Vagina (tissue), 2 donors: ENCODE measurements at regions not wholly inside any gene's neighbourhood (a gene's known extent, or its start where the extent isn't known, plus 50 kb on each side); places are given as distances from the start of the nearest gene placed in this dataset.
"Not testable (repeated sequence)": the region's sequence is repeated elsewhere in the genome, so short reads cannot be mapped to it uniquely, and the experiment has no call there.

Experiments
- DNase-seq, 2 donors: peaks; one replicate each; pipeline ENCODE4 v3.0.0-alpha.2; 2017; ENCODE audit errors: extremely low spot score in 2 of 2
- H3K27ac ChIP-seq: fragments of 200-600 bp; sonication (generic); one replicate; pipeline ENCODE4 v1.5.1; 2019
- H3K27me3 ChIP-seq: fragments of 200-600 bp; sonication (generic); one replicate; pipeline ENCODE4 v1.5.1; 2019
- H3K36me3 ChIP-seq, 2 donors: fragments of 200-600 bp; sonication (generic); one replicate each; pipeline ENCODE4 v1.5.1; 2017 to 2019
- H3K4me1 ChIP-seq: fragments of 200-600 bp; sonication (generic); one replicate; pipeline ENCODE4 v1.5.1; 2019
- H3K4me3 ChIP-seq, 2 donors: fragments of 200-600 bp; sonication (generic); 1 replicate in 1 of 2; 2 replicates in 1 of 2; pipeline ENCODE4 v1.5.1; 2016 to 2019
- H3K9me3 ChIP-seq: fragments of 200-600 bp; sonication (generic); one replicate; pipeline ENCODE4 v1.5.1; 2019
- POLR2A ChIP-seq, 2 donors: fragments of 450-650 bp; IDR thresholded peaks; one replicate each; pipeline ENCODE4 v1.6.1; 2017; ENCODE audit warnings: antibody characterized with exemption in 2 of 2, mild to moderate bottlenecking in 2 of 2, moderate library complexity in 2 of 2
- POLR2AphosphoS5 ChIP-seq, 2 donors: sonication (generic); formaldehyde crosslinking; IDR thresholded peaks; one replicate each; pipeline ENCODE4 v1.9.0; 2017; ENCODE audit warnings: antibody characterized with exemption in 2 of 2, mild to moderate bottlenecking in 2 of 2, low read depth in 1 of 2; ENCODE audit not compliant: insufficient read depth in 1 of 2
- intact Hi-C: fragments of 100-400 bp; cut with DNase I; formaldehyde crosslinking; loops from one replicate; pipeline ENCODE4 v1.15.1; 2023
- TF ChIP-seq, protein P1 (sequence below), 3 experiments: fragments of 450-650 bp in 2 of 3; fragments of 200-600 bp in 1 of 3; sonication (generic) in 1 of 3; IDR thresholded peaks; one replicate each; pipeline ENCODE4 v1.5.1; 2017 to 2019; ENCODE audit warnings: antibody characterized with exemption in 3 of 3, mild to moderate bottlenecking in 2 of 3, moderate library complexity in 2 of 3

DNA sequence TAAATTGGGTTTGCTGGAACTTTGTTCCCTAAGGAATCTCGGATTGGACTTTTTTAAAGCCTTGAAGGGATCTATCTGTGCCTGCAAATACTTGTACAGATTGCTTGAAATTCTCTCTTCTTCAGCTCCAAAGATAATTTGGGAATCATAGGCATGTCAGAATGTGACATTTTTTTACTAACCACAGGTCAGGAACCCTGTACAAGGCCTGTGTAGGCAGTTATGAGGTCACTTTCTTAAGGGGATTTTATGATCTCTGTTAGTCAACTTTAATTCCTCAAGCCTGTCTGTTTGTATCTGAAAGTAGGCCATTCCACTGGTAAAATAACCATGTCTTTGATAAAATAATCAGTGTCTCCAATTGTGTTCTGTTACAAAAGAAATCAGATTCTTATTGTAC, 369.9 kb upstream of the NPAP1 start:
- not testable (repeated sequence) for H3K4me1 ChIP-seq, H3K9me3 ChIP-seq

DNA sequence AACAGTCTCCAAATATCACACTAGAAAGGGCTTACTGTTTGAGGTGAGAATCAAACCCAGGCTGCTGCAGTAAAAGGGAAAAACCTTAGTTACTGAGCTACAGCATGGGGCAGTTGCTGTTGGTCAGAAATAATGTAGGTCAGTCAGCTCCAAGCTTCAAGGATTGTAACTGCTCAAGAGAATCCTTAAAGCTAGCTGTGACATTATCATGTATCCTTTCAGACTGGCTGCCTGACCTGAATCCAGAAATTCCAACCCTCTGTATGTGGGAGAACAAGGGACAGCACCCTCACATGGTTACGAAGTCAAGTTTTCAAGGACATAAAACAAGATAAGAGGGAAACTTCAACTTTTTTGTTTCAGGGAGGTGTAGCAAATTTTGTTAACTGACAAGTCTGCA, 365.9 kb upstream of the NPAP1 start:
- intact Hi-C loops, H3K27me3 ChIP-seq, H3K4me3 ChIP-seq, H3K4me1 ChIP-seq, H3K27ac ChIP-seq, H3K9me3 ChIP-seq, DNase-seq, H3K36me3 ChIP-seq: not testable (repeated sequence)

More for the DNA sequence above, 369.9 kb upstream of the NPAP1 start:
- H3K4me3 ChIP-seq, H3K27me3 ChIP-seq, H3K36me3 ChIP-seq, intact Hi-C loops, H3K27ac ChIP-seq, DNase-seq: not testable (repeated sequence)

DNA sequence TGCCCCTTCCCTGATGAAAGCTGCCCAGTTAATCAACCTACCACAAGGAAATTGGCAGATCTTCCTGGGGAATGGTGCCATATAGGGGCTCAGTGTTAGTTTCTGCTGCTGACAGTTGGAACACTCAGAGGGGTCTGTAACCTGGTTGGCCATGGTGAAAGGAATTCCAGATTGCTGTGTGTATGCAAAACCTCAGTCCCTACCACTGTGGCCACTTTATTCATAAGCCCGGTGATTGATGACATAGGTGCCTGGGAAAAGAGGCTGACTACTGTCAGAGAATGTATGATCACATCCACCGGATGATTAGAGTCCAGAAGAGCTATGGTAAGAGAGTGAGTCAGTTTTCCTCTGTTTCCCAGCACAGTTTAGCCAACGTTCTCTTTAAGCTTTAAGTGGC, 363.9 kb upstream of the NPAP1 start:
- H3K4me3 ChIP-seq, H3K9me3 ChIP-seq, DNase-seq, H3K4me1 ChIP-seq, intact Hi-C loops, H3K27me3 ChIP-seq, H3K27ac ChIP-seq, H3K36me3 ChIP-seq: not testable (repeated sequence)

DNA sequence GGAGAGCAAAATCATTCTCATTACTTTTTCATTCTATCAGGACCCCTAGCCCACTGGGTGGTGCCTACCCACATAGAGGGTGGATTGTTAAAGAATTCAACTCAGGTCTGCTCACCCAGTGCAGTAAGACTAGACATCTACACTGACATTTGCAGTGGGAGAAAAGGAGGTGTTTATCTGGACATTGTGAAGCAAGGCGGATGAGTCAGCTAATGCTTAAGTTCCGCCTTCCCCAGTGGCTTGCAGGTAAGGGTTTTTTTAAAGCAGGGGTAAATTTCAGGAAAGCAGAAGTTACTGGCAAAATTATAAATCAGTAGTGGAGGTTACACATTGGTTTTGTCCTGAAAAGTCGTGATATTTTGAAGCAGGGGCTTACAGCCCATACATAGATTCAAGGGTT, 359.2 kb upstream of the NPAP1 start:
- H3K36me3 ChIP-seq, H3K9me3 ChIP-seq, H3K27me3 ChIP-seq, DNase-seq, H3K4me3 ChIP-seq, H3K4me1 ChIP-seq, intact Hi-C loops, H3K27ac ChIP-seq: not testable (repeated sequence)

DNA sequence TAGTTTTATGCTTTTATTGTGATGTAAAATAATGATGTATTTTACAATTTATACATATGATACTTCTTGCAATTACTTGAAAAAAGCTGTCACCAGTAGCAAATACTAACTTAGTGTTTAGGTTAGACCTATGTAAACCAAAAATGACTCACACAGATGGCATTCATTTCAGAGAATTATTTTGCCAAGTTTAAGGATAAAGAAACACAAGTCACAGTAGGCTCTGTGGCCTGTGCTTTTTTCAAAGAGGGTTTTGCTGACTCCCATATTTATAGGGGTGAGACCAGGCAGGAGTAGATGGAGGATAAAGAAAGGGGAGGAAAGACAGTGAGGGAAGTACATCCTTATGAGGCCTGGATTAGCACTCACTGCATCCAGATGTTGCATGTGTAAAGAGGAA, 356.6 kb upstream of the NPAP1 start:
- intact Hi-C loops, result no loop called here
- H3K4me3 ChIP-seq, result no peak overlapping the region
- H3K27me3 ChIP-seq, result no peaks in the 10 kb centered on the region
- DNase-seq, result no peak
- H3K36me3 ChIP-seq, result no peaks in the 10 kb centered on the region
- H3K27ac ChIP-seq, result no peak overlapping the region
- no peaks in the 10 kb centered on the region for H3K4me1 ChIP-seq
- TF ChIP-seq POLR2AphosphoS5 (IDR thresholded peaks at IDR 0.05; ENCODE audit: insufficient read depth in 1 of 2, low read depth in 1 of 2) (no peak), POLR2A (IDR thresholded peaks at IDR 0.05) (no peak)
- TF ChIP-seq, protein P1, sequence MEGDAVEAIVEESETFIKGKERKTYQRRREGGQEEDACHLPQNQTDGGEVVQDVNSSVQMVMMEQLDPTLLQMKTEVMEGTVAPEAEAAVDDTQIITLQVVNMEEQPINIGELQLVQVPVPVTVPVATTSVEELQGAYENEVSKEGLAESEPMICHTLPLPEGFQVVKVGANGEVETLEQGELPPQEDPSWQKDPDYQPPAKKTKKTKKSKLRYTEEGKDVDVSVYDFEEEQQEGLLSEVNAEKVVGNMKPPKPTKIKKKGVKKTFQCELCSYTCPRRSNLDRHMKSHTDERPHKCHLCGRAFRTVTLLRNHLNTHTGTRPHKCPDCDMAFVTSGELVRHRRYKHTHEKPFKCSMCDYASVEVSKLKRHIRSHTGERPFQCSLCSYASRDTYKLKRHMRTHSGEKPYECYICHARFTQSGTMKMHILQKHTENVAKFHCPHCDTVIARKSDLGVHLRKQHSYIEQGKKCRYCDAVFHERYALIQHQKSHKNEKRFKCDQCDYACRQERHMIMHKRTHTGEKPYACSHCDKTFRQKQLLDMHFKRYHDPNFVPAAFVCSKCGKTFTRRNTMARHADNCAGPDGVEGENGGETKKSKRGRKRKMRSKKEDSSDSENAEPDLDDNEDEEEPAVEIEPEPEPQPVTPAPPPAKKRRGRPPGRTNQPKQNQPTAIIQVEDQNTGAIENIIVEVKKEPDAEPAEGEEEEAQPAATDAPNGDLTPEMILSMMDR (IDR thresholded peaks at IDR 0.05), result no peak
- H3K9me3 ChIP-seq, result no peaks in the 10 kb centered on the region

DNA sequence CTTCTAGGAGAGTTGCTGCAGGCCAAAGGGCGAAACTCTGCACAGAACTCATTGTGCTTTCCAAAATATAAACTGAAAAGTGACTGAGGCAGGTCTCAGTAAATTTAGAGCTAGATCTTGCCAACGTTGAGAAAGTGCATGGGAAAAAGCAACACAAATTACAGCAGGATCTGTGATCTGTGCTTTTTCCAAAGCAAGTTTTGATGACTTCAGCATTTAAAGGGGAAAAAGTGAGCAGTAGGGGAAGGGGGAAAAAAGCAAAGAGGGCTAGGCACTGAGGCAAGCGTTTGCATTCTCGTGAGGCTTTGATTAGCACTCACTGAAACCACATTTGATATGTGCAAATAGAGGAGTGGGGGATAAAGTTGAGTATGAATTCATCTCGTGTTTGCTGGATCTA, 351.5 kb upstream of the NPAP1 start:
- not testable (repeated sequence) for DNase-seq, H3K9me3 ChIP-seq, H3K27me3 ChIP-seq, H3K36me3 ChIP-seq, H3K27ac ChIP-seq, H3K4me1 ChIP-seq, H3K4me3 ChIP-seq
- intact Hi-C loops, result loop anchor here (5.0 kb wide), 1 partner anchor 1293 kb away; no protein-coding TSS in a partner anchor

DNA sequence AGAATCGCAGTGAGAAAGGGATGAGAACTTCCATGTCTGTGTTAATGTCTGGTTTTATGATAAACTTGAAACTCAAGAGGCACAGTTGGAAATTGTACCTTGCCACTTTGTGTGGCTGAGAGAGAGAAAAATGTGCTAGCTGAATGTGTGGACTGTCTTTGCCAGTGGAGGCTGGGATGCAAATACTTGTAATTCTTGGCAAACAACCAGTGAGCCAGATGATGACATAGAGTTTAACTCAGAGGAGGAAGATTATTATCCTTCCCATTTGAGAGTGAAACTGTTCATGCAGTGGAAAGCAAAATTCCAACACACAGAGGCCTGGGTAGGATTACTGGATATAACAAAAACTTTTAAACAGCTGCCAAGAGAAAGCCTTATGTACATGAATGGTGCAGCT, 349.1 kb upstream of the NPAP1 start:
- H3K27me3 ChIP-seq, DNase-seq, H3K4me1 ChIP-seq, H3K9me3 ChIP-seq, intact Hi-C loops, H3K4me3 ChIP-seq, H3K27ac ChIP-seq, H3K36me3 ChIP-seq: not testable (repeated sequence)

DNA sequence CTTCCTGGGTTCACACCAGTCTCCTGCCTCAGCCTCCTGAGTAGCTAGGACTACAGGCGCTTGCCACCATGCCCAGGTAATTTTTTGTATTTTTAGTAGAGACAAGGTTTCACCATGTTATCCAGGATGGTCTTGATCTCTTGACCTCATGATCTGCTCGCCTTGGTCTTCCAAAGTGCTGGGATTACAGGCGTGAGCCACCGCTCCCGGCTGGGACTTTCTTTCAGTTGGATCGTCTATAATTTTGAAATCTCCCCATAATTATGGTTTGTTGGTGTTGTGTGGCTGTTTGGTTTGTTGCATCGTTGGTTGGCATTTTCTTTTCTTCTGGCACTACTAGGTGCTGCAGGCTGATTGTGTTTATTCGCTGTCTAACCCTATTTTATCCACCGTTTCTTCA, 343.6 kb upstream of the NPAP1 start:
- DNase-seq, H3K36me3 ChIP-seq, H3K27ac ChIP-seq, intact Hi-C loops, H3K4me3 ChIP-seq, H3K9me3 ChIP-seq, H3K27me3 ChIP-seq, H3K4me1 ChIP-seq: not testable (repeated sequence)

DNA sequence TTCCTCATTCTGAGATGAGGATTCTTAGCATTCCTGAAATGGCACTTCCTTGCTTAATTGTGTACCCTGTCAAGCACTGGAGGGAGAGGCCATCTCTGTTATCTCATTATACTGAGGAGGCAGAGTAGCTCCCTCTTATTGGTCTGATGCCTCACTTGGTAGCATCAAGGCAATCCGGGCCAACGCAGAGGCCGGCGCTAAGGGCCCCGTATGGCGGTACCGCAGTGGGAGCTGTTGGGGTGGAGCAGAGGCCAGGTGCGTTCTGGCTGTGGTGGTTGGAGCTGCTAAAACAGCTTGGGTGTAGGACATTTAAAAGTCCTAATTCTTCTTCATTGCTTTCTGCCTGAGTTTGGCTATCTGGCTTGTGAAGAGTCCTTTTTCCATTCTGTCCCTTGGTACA, 333.7 kb upstream of the NPAP1 start:
- H3K36me3 ChIP-seq, H3K9me3 ChIP-seq, intact Hi-C loops, H3K4me3 ChIP-seq, H3K27ac ChIP-seq, H3K4me1 ChIP-seq, DNase-seq, H3K27me3 ChIP-seq: not testable (repeated sequence)

DNA sequence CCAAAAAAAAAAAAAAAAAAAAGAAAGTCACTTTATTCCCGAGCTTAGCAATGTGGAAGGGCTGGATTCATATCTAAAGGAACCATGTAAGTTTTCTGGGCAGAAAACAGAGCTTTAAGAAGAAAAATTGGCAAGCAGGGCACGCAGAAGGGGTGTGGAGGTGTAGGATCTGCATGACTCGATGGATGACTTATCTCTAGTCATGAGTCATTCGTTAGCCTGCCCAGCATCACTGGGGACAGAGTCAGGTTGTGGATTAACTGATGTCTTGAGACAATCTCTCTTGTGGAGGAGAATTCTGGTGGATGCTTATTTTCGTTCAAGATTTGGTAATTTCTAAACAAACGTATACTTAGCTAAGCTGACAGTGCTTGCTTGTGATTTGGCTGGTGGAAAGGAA, 322.8 kb upstream of the NPAP1 start:
- DNase-seq, H3K27ac ChIP-seq, H3K9me3 ChIP-seq, H3K27me3 ChIP-seq, intact Hi-C loops, H3K36me3 ChIP-seq, H3K4me1 ChIP-seq, H3K4me3 ChIP-seq: not testable (repeated sequence)

DNA sequence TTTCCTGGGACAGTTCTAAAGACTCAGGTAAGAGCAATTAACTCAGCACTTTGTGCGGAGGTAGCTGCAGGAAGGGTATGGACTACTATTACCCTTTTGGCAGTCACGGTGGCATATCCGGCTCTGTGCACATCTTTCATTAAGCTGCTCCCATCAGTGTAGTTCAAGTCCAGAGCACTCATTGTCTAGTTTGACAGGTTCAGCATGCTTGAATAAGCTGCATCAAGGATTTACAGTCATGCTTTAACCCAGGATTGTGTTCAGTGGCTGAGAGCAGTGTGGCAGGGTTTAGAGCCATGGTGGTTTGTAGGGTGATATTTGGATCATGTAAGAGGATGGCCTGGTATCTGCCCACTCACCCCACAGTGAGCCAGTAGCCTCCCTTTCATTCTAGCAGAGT, 294.5 kb upstream of the NPAP1 start:
- H3K9me3 ChIP-seq, intact Hi-C loops, H3K4me1 ChIP-seq, H3K36me3 ChIP-seq, H3K4me3 ChIP-seq, DNase-seq, H3K27me3 ChIP-seq, H3K27ac ChIP-seq: not testable (repeated sequence)

DNA sequence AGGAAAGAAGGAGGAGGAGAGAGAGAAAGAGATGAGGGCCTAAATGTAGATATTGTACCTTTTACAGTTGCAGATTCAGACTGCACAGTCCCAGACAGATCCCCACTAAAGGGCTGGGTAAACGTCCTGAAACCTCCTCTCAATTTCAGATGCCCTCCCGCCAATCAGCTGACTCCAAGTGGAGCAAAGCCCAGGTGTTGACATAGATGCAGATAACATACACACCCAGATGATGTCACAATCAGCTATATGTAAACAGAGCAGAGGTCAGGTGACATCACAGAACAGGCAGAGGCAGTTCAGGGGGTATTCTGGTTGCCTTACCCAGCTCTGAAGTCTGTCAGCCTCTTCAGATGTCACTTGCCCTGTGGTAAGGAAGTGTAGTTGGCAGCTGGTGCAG, 290.3 kb upstream of the NPAP1 start:
- intact Hi-C loops, H3K9me3 ChIP-seq, H3K27ac ChIP-seq, H3K36me3 ChIP-seq, DNase-seq, H3K4me3 ChIP-seq, H3K4me1 ChIP-seq, H3K27me3 ChIP-seq: not testable (repeated sequence)
